HEK293 (cell line): ENCODE measurements at regions not wholly inside any gene's neighbourhood (a gene's known extent, or its start where the extent isn't known, plus 50 kb on each side); places are given as distances from the start of the nearest gene placed in this dataset.

Experiments
- CTCF ChIA-PET: fragments of 350-600 bp; formaldehyde crosslinking; extraction: SDS; loops from one replicate; lab custom pipeline; 2021; ENCODE audit warnings: antibody characterized with exemption; lab: Yijun Ruan, JAX
- POLR2A ChIA-PET: fragments of 300-600 bp; formaldehyde crosslinking; extraction: SDS; loops from one replicate; lab custom pipeline; 2020; ENCODE audit warnings: antibody characterized with exemption, inconsistent platforms; lab: Yijun Ruan, JAX
- H3K27ac ChIP-seq: fragments of 200-500 bp; sonication (Bioruptor generic); 2 replicates; pipeline ENCODE4 v1.5.1; 2014; ENCODE audit warnings: low read depth, low read length, control low read depth, inconsistent platforms; ENCODE audit errors: extremely low read depth
- H3K36me3 ChIP-seq, 2 experiments: fragments of 200-500 bp in 1 of 2; sonication (Bioruptor generic) in 1 of 2; 1 replicate in 1 of 2; 2 replicates in 1 of 2; pipeline ENCODE4 v1.5.1; 2014 to 2017; ENCODE audit warnings: inconsistent platforms in 2 of 2, low read length in 2 of 2; ENCODE audit not compliant: control insufficient read depth in 2 of 2, insufficient read depth in 1 of 2
- H3K4me1 ChIP-seq: fragments of 200-500 bp; sonication (Bioruptor generic); 2 replicates; pipeline ENCODE4 v1.5.1; 2014; ENCODE audit warnings: mild to moderate bottlenecking, low read length, inconsistent platforms; ENCODE audit not compliant: control insufficient read depth, insufficient read depth
- H3K4me3 ChIP-seq: 2 replicates; pipeline ENCODE4 v1.5.1; 2011; ENCODE audit warnings: low read depth, mild to moderate bottlenecking, control low read depth, low read length, moderate library complexity
- H3K9me3 ChIP-seq: fragments of 200-500 bp; sonication (Bioruptor generic); 2 replicates; pipeline ENCODE4 v1.5.1; 2014; ENCODE audit warnings: low read depth, low read length, inconsistent platforms; ENCODE audit not compliant: control insufficient read depth, insufficient read depth
- BCL6B ChIP-seq: fragments of 450-650 bp; formaldehyde crosslinking; IDR thresholded peaks from 2 replicates; pipeline ENCODE4 v1.5.1; 2017; ENCODE audit warnings: missing biosample characterization, missing genetic modification characterization
- MEIS1 ChIP-seq: sonication (generic); formaldehyde crosslinking; IDR thresholded peaks from 2 replicates; pipeline ENCODE4 v1.8.1; 2022; ENCODE audit warnings: missing genetic modification reagents, mild to moderate bottlenecking, borderline replicate concordance
- PATZ1 ChIP-seq: fragments of 450-650 bp; formaldehyde crosslinking; IDR thresholded peaks from 2 replicates; pipeline ENCODE4 v1.5.1; 2016; ENCODE audit warnings: missing biosample characterization, missing genetic modification characterization
- RBAK ChIP-seq: fragments of 450-650 bp; formaldehyde crosslinking; IDR thresholded peaks from 2 replicates; pipeline ENCODE4 v1.5.1; 2016; ENCODE audit warnings: missing biosample characterization, missing genetic modification characterization
- SETDB1 ChIP-seq: IDR thresholded peaks from one replicate; pipeline ENCODE4 v1.6.1; 2017; ENCODE audit warnings: mild to moderate bottlenecking, low read length, moderate library complexity, mixed read lengths; ENCODE audit not compliant: insufficient read length
- ZBTB48 ChIP-seq: fragments of 450-650 bp; formaldehyde crosslinking; IDR thresholded peaks from 2 replicates; pipeline ENCODE4 v1.5.1; 2016; ENCODE audit warnings: missing biosample characterization, missing genetic modification characterization
- ZFP37 ChIP-seq: fragments of 450-650 bp; formaldehyde crosslinking; IDR thresholded peaks from 2 replicates; pipeline ENCODE4 v1.5.1; 2016; ENCODE audit warnings: missing biosample characterization, missing genetic modification characterization
- ZFP41 ChIP-seq: fragments of 450-650 bp; formaldehyde crosslinking; IDR thresholded peaks from 2 replicates; pipeline ENCODE4 v1.5.1; 2016; ENCODE audit warnings: missing biosample characterization, missing genetic modification characterization, borderline replicate concordance
- ZNF133 ChIP-seq: fragments of 450-650 bp; formaldehyde crosslinking; IDR thresholded peaks from 2 replicates; pipeline ENCODE4 v1.5.1; 2016; ENCODE audit warnings: missing biosample characterization, missing genetic modification characterization
- ZNF16 ChIP-seq: fragments of 450-650 bp; formaldehyde crosslinking; IDR thresholded peaks from 2 replicates; pipeline ENCODE4 v1.5.1; 2016; ENCODE audit warnings: low read depth, missing biosample characterization, missing genetic modification characterization
- ZNF175 ChIP-seq: fragments of 450-650 bp; formaldehyde crosslinking; IDR thresholded peaks from 2 replicates; pipeline ENCODE4 v1.5.1; 2016; ENCODE audit warnings: missing biosample characterization, missing genetic modification characterization
- ZNF18 ChIP-seq: fragments of 450-650 bp; formaldehyde crosslinking; IDR thresholded peaks from 2 replicates; pipeline ENCODE4 v1.5.1; 2016; ENCODE audit warnings: missing biosample characterization, missing genetic modification characterization
- ZNF239 ChIP-seq: fragments of 450-650 bp; formaldehyde crosslinking; IDR thresholded peaks from 2 replicates; pipeline ENCODE4 v1.5.1; 2016; ENCODE audit warnings: missing biosample characterization, missing genetic modification characterization
- ZNF473 ChIP-seq: fragments of 450-650 bp; formaldehyde crosslinking; IDR thresholded peaks from 2 replicates; pipeline ENCODE4 v1.5.1; 2017; ENCODE audit warnings: missing biosample characterization, missing genetic modification characterization
- ZNF514 ChIP-seq: fragments of 450-650 bp; formaldehyde crosslinking; IDR thresholded peaks from 2 replicates; pipeline ENCODE4 v1.5.1; 2016; ENCODE audit warnings: missing biosample characterization, missing genetic modification characterization
- ZNF518A ChIP-seq: fragments of 450-650 bp; formaldehyde crosslinking; conservative IDR thresholded peaks from 2 replicates; pipeline ENCODE4 v1.5.1; 2016; ENCODE audit warnings: low read depth, missing biosample characterization, missing genetic modification characterization
- ZNF555 ChIP-seq: fragments of 450-650 bp; formaldehyde crosslinking; conservative IDR thresholded peaks from 2 replicates; pipeline ENCODE4 v1.5.1; 2017; ENCODE audit warnings: missing biosample characterization, mild to moderate bottlenecking, missing genetic modification characterization, inconsistent platforms
- ZNF623 ChIP-seq: fragments of 450-650 bp; formaldehyde crosslinking; IDR thresholded peaks from 2 replicates; pipeline ENCODE4 v1.5.1; 2016; ENCODE audit warnings: missing biosample characterization, missing genetic modification characterization
- ZNF629 ChIP-seq: fragments of 450-650 bp; formaldehyde crosslinking; IDR thresholded peaks from 2 replicates; pipeline ENCODE4 v1.5.1; 2017; ENCODE audit warnings: missing biosample characterization, missing genetic modification characterization
- ZNF660 ChIP-seq: fragments of 450-650 bp; IDR thresholded peaks from 2 replicates; pipeline ENCODE4 v1.5.1; 2018; ENCODE audit warnings: missing biosample characterization, mild to moderate bottlenecking, missing genetic modification characterization

GRCh38 chr2:601387-601698, 75.9 kb downstream of the TMEM18 start:
- Histone ChIP-seq H3K9me3 (no peaks in the 10 kb centered on the region), H3K36me3 (no peaks in the 10 kb centered on the region), H3K4me3 (no peak overlapping the region), H3K27ac (no peak overlapping the region), H3K4me1 (no peaks in the 10 kb centered on the region)
- ChIA-PET POLR2A (no interaction called here), CTCF (no interaction called here)
- TF ChIP-seq ZNF518A (no peak), PATZ1 (tag by site-specific recombination) (no peak), ZFP41 (tag by site-specific recombination) (no peak), ZNF16 (tag by site-specific recombination) (no peak), ZNF555 (no peak), ZNF18 (tag by site-specific recombination) (no peak), BCL6B (tag by site-specific recombination) (no peak), SETDB1 (no peak), ZNF514 (tag by site-specific recombination) (no peak), ZNF629 (tag by site-specific recombination) (no peak), MEIS1 (CRISPR knock-in tag) (no peak), ZNF133 (tag by site-specific recombination) (no peak), ZFP37 (tag by site-specific recombination) (no peak), ZBTB48 (tag by site-specific recombination) (no peak), ZNF660 (tag by site-specific recombination) (no peak), ZNF473 (tag by site-specific recombination) (no peak), RBAK (tag by site-specific recombination) (no peak), ZNF623 (tag by site-specific recombination) (no peak), ZNF175 (no peak), ZNF239 (tag by site-specific recombination) (no peak)
